Fibroblast of the conjunctiva (primary cell): ENCODE measurements at regions not wholly inside any gene's neighbourhood (a gene's known extent, or its start where the extent isn't known, plus 50 kb on each side); places are given as distances from the start of the nearest gene placed in this dataset.

ENCODE experiments used
- DNase-seq: peaks from one replicate; pipeline ENCODE4 v3.0.0-alpha.2; 2010; ENCODE audit warnings: low read depth

GRCh38 chr2:22487541-22487940, 897.4 kb upstream of the KLHL29 start:
- DNase-seq = no peak

- no peak for DNase-seq
Observed at GRCh38 chr2:22491442-22491841, 893.5 kb upstream of the KLHL29 start.

GRCh38 chr2:22494156-22494555, 890.8 kb upstream of the KLHL29 start:
- DNase-seq = no peak

- no peak for DNase-seq
Observed at GRCh38 chr2:22497064-22497463, 887.9 kb upstream of the KLHL29 start.

- no peak for DNase-seq
Observed at GRCh38 chr2:22497789-22498188, 887.2 kb upstream of the KLHL29 start.

GRCh38 chr2:22499082-22499839, 885.7 kb upstream of the KLHL29 start:
- DNase-seq = no peak

GRCh38 chr2:22500555-22500935, 884.4 kb upstream of the KLHL29 start:
- DNase-seq = no peak

- DNase-seq = no peak
Observed at GRCh38 chr2:22501851-22502250, 883.1 kb upstream of the KLHL29 start.

GRCh38 chr2:22513563-22513962, 871.4 kb upstream of the KLHL29 start:
- no peak for DNase-seq

- DNase-seq = no peak
Observed at GRCh38 chr2:22517141-22517540, 867.8 kb upstream of the KLHL29 start.

- DNase-seq = no peak
Observed at GRCh38 chr2:22518641-22519040, 866.3 kb upstream of the KLHL29 start.

GRCh38 chr2:22520369-22521288, 864.4 kb upstream of the KLHL29 start:
- DNase-seq = no peak

- DNase-seq = no peak
Observed at GRCh38 chr2:22521620-22522019, 863.4 kb upstream of the KLHL29 start.

GRCh38 chr2:22525681-22526080, 859.3 kb upstream of the KLHL29 start:
- no peak for DNase-seq

- no peak for DNase-seq
Observed at GRCh38 chr2:22530131-22530530, 854.8 kb upstream of the KLHL29 start.

- DNase-seq = no peak
Observed at GRCh38 chr2:22536133-22536532, 848.8 kb upstream of the KLHL29 start.

- no peak for DNase-seq
Observed at GRCh38 chr2:22554453-22554852, 830.5 kb upstream of the KLHL29 start.

- DNase-seq = no peak
Observed at GRCh38 chr2:22557406-22557805, 827.6 kb upstream of the KLHL29 start.

- no peak for DNase-seq
Observed at GRCh38 chr2:22560021-22560420, 825.0 kb upstream of the KLHL29 start.

- no peak for DNase-seq
Observed at GRCh38 chr2:22579341-22579740, 805.6 kb upstream of the KLHL29 start.

GRCh38 chr2:22582107-22582506, 802.9 kb upstream of the KLHL29 start:
- DNase-seq = no peak

GRCh38 chr2:22596306-22596705, 788.7 kb upstream of the KLHL29 start:
- no peak for DNase-seq

GRCh38 chr2:22600156-22600555, 784.8 kb upstream of the KLHL29 start:
- DNase-seq = no peak
